Hindlimb muscle (tissue), 1 donor: ENCODE measurements at regions not wholly inside any gene's neighbourhood (a gene's known extent, or its start where the extent isn't known, plus 50 kb on each side); places are given as distances from the start of the nearest gene placed in this dataset.

Experiments used
- DNase-seq: peaks from one replicate; pipeline ENCODE4 v3.0.0-alpha.2; 2013

DNA sequence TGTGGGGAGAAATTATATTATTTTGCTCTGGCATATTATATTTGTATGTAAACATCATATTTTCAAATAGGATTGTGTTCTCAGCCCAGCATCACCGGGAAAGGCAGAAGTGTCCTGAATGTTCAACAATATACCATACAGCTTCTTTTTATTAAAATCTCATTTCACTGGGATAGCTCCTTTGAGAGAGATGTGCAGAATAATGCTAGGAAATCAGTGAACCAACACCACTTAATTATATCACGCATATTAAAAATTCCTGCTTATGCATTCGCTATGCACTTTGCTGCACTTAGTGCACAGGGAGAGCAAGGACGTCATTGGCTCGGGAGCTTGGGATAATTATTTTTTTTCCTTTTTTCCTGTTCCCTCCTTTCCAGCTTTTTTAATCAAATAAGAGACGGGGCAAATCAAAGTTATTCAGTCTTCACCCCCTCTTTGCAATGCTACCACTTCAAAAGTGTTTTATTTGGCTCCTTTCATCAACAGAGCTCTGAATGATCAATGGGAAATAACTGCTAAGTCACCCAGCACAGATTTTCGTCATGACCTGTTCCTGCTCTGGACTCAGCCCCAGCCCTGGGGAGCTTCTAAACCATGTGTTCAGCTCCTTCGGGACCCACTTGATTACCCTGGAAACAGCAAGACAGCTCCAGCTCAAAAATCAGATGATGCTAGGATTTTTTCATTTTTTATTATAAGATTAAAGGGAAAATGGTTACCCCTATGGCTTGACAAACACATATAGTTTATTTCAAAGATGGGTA, 165.5 kb upstream of the DUSP10 start:
- DNase-seq = no peak

- no peak for DNase-seq
These were observed 163.9 kb upstream of the DUSP10 start for GRCh38 chr1:221905802-221906201.

DNA sequence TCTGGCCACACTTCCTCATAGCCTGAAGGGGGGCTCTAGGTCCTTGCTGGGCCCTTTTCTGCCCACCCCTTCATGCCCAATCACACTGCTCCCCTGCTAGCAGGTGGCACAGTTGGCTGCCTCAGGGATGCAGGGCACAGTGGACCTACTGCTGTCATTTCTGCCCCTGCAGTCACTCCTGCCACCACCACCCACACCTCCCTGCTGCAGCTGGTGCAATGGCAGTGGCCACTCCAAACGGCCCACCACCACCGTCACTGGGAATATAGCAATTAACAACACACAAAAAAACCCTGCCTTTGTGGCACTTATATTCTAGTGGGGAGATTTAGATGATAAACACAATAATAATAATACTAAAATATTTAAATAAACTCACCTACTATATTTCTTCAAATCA, 162.4 kb upstream of the DUSP10 start:
- no peak for DNase-seq

DNA sequence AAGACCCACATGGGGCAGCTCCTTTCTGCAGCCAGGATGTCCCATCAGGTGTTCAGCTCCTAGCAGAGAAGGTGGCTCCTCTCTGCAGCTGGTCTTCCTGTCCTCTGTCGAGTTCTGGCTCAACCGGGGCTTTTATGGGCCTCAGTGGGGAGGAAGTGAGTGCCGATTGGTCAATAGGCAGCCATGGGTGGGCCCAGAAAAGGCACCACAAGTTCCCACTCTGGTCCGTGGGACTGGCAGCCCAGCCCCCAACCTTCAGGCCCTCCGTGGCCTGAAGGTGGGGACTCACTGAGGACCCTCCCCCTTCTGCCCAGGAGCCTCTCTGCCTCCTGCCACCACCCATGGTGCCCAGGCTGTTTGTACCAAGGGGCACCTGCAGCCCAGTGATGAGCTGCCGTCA, 161.7 kb upstream of the DUSP10 start:
- no peak for DNase-seq

DNA sequence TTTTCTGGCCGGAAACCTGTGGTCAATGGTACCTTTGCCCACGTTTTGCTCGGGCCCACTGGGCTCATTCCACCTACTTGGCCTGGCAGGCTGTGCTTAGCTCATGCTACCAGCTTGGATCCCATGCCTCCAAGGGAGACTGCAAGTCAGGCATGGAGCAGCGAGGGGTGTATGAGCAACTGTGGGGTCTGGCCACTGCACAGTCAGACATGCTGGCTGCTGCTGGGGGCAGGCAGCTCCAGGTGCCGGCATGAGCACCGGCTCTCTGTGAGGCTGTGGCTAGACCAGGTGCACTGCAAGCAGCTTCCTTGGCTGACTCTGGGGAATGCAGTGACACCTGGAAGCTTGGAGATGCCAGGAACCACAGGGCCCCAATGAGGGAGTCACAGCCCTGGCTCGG, 161.1 kb upstream of the DUSP10 start:
- DNase-seq = no peak

DNA sequence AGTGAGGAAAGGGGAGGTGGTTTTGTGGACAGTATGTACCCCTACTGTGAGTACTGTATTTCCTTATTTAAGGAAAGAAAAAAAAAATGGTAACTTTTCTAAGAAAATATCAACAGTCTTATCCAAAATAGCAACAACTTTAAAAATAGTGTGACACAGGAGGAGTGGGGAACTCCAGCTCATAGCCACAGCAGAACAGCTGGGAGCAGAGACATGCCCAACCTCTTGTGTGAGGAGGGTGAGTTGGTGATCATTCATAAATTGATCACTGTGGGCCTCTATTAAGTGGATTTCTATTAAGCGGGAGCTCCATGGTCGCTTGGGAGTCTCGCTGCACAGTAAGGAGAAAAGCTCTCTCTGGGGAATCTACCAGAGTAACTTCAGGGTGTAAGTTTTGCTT, 158.8 kb upstream of the DUSP10 start:
- no peak for DNase-seq

- DNase-seq = no peak
These were observed 155.4 kb upstream of the DUSP10 start for GRCh38 chr1:221897321-221897721.

GRCh38 chr1:221892301-221892830, 150.5 kb upstream of the DUSP10 start:
- DNase-seq = no peak

DNA sequence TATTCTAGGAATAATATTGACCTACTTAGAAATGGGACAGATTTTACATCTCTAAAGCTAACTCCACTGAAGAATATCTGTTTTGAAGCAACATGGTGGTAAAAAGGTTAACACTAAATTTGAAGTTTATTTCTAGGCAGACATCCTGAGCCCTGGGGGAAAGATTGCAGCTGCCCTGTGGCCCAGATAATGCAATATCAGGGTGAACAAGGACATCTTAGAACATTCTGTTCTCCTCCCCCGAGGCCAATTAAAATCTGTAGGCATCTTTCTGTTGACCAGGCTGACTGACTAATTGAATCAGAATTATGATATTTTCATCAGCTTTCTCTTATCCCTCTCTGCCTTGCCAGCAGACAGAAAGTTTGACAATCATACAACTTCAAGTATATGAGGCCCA, 149.8 kb upstream of the DUSP10 start:
- DNase-seq = no peak

DNA sequence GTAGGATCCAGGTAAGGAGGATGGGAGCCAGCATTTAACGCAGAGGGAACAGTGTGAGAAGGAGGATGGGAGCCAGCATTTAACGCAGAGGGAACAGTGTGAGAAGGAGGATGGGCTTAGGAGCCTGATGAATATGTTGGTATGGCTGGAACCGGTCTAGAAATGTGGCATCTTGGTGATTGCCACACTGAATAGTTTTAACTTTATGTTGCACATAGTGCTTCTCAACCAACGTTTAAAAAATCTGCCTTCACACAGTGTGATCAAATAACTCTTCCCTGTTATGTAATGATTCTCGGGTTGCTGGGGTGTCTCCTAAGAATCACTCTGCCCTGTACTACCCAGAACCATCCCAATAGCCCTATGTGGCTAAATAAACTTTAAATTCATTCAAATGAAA, 146.9 kb upstream of the DUSP10 start:
- DNase-seq = no peak

GRCh38 chr1:221888218-221888617, 146.3 kb upstream of the DUSP10 start:
- DNase-seq = no peak

- DNase-seq = no peak
These were observed 145.9 kb upstream of the DUSP10 start for GRCh38 chr1:221887758-221888157.

DNA sequence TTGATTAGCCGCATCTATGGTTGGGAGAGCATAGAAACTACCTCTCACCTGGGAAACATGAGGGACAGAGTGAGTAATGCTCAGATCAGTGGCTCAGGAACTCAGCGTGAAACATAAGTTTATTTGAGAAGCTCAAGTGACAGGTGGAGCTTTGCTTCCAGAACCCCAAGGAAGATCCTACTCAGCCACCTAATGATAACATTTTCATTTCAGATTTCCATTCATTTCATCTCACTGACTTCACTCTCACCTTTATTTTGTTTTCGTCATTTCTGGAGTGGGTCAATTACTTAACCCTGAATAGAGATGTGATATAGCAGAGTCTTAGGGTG, 145.5 kb upstream of the DUSP10 start:
- no peak for DNase-seq

- no peak for DNase-seq
These were observed 145.0 kb upstream of the DUSP10 start for GRCh38 chr1:221886743-221887414.

- no peak for DNase-seq
These were observed 144.4 kb upstream of the DUSP10 start for GRCh38 chr1:221886311-221886710.

- no peak for DNase-seq
These were observed 142.9 kb upstream of the DUSP10 start for GRCh38 chr1:221884821-221885220.

- DNase-seq = no peak
These were observed 140.1 kb upstream of the DUSP10 start for GRCh38 chr1:221881805-221882581.

GRCh38 chr1:221880182-221880581, 138.3 kb upstream of the DUSP10 start:
- DNase-seq = no peak

- DNase-seq = no peak
These were observed 136.2 kb upstream of the DUSP10 start for GRCh38 chr1:221878134-221878533.

- DNase-seq = no peak
These were observed 135.4 kb upstream of the DUSP10 start for GRCh38 chr1:221877311-221877710.

DNA sequence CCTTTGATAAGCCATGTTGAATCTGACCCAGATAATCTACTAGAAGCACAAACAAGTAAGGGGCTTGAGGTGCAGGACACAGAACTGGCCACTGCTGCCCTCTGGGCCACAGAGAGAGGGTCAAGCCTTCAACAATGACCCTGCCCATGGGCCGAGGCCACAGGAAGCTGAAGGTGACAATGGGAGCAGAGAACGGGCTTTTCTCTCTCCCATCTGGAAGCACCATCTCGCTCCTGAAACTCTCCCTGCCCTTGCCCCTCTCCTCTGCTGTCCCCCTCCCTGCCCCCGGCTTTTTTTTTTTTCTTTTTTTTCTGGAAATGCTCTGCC, 133.1 kb upstream of the DUSP10 start:
- DNase-seq = no peak

- DNase-seq = no peak
These were observed 132.6 kb upstream of the DUSP10 start for GRCh38 chr1:221874285-221875003.

DNA sequence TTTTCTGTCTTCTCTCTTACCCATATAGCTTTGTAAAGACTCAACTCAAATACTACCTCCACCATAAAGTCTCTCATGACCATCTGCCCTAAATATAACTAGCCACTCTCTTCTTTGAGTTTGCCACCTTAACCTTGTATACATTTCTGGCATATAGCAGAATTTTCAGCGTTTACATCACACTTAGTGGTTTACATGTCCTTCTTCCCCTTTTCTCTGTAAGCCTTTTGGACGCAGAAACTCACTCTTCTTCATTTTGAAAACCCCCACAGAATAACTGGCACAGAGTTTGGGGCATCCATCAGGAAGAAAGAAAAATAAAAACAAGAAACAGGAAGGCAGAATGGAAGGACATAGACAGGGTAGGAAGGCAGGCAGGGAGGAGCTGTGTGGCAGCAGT, 131.8 kb upstream of the DUSP10 start:
- DNase-seq = no peak
